ENCODE measurements at regions not wholly inside any gene's neighbourhood (a gene's known extent, or its start where the extent isn't known, plus 50 kb on each side); places are given as distances from the start of the nearest gene placed in this dataset.

- intact Hi-C loops (cut with micrococcal nuclease; ENCODE audit: unreplicated experiment): no loop called here
- Histone ChIP-seq H3K9me3 (peaks cover 5% of the 10 kb centered on the region; the same call in 1 of the 2 replicates), H3K4me3 (ENCODE audit: low read depth, low read length) (no peak overlapping the region), H3K27me3 (replicated peaks; ENCODE audit: control insufficient read depth, insufficient read depth, low read length) (no peaks in the 10 kb centered on the region), H3K4me1 (no peaks in the 10 kb centered on the region), H3K36me3 (ENCODE audit: control insufficient read depth, insufficient read depth, low read length) (no peaks in the 10 kb centered on the region)
- no peaks in the 10 kb centered on the region for H3K4me1 Mint-ChIP-seq (ENCODE audit: low read depth, unreplicated experiment)
- no peak for DNase-seq
- CTCF ChIA-PET: no interaction called here
- POLR2A ChIA-PET: no interaction called here
- no peak overlapping the region for H3K4me3 Mint-ChIP-seq (ENCODE audit: unreplicated experiment)
- BruUV-seq (replicated peaks): no TSS peak
- TF ChIP-seq CTCF (IDR thresholded peaks at IDR 0.05; ENCODE audit: insufficient read depth in 1 of 2, low read depth in 1 of 2, low read length in 1 of 2, severe bottlenecking in 1 of 2, unreplicated experiment in 1 of 2): no peak
- H3K27ac Mint-ChIP-seq (ENCODE audit: unreplicated experiment): no peak overlapping the region
- H3K27me3 Mint-ChIP-seq (ENCODE audit: insufficient read depth, unreplicated experiment): peaks cover 2% of the 10 kb centered on the region
- peaks cover 8% of the 10 kb centered on the region for H3K9me3 Mint-ChIP-seq (ENCODE audit: unreplicated experiment)
- no peaks in the 10 kb centered on the region for H3K36me3 Mint-ChIP-seq (ENCODE audit: insufficient read depth, unreplicated experiment)
Observed at GRCh38 chr20:55704458-55704857, 300.9 kb downstream of the CBLN4 start.

- Mint-ChIP-seq H3K9me3 (ENCODE audit: unreplicated experiment) (no peaks in the 10 kb centered on the region), H3K27ac (ENCODE audit: unreplicated experiment) (no peak overlapping the region), H3K36me3 (ENCODE audit: insufficient read depth, unreplicated experiment) (no peaks in the 10 kb centered on the region), H3K4me1 (ENCODE audit: low read depth, unreplicated experiment) (no peaks in the 10 kb centered on the region), H3K4me3 (ENCODE audit: unreplicated experiment) (no peak overlapping the region), H3K27me3 (ENCODE audit: insufficient read depth, unreplicated experiment) (no peaks in the 10 kb centered on the region)
- TF ChIP-seq CTCF (IDR thresholded peaks at IDR 0.05; ENCODE audit: insufficient read depth in 1 of 2, low read depth in 1 of 2, low read length in 1 of 2, severe bottlenecking in 1 of 2, unreplicated experiment in 1 of 2): no peak
- H3K27me3 ChIP-seq (replicated peaks; ENCODE audit: control insufficient read depth, insufficient read depth, low read length): no peaks in the 10 kb centered on the region
- H3K4me1 ChIP-seq: no peaks in the 10 kb centered on the region
- no peak overlapping the region for H3K4me3 ChIP-seq (ENCODE audit: low read depth, low read length)
- BruUV-seq (replicated peaks): no TSS peak
- no peaks in the 10 kb centered on the region for H3K36me3 ChIP-seq (ENCODE audit: control insufficient read depth, insufficient read depth, low read length)
- no peak for DNase-seq
- ChIA-PET CTCF (no interaction called here), POLR2A (no interaction called here)
- no peaks in the 10 kb centered on the region for H3K9me3 ChIP-seq
- intact Hi-C loops (cut with micrococcal nuclease; ENCODE audit: unreplicated experiment): no loop called here
Observed at GRCh38 chr20:55701467-55701866, 303.9 kb downstream of the CBLN4 start.

GRCh38 chr20:55696520-55696919 lies 308.8 kb downstream of the CBLN4 start:
- Mint-ChIP-seq H3K27ac (ENCODE audit: unreplicated experiment) (no peak overlapping the region), H3K36me3 (ENCODE audit: insufficient read depth, unreplicated experiment) (no peaks in the 10 kb centered on the region), H3K9me3 (ENCODE audit: unreplicated experiment) (no peaks in the 10 kb centered on the region), H3K4me1 (ENCODE audit: low read depth, unreplicated experiment) (peaks cover 6% of the 10 kb centered on the region), H3K4me3 (ENCODE audit: unreplicated experiment) (no peak overlapping the region), H3K27me3 (ENCODE audit: insufficient read depth, unreplicated experiment) (no peaks in the 10 kb centered on the region)
- Histone ChIP-seq H3K36me3 (ENCODE audit: control insufficient read depth, insufficient read depth, low read length) (no peaks in the 10 kb centered on the region), H3K4me1 (no peaks in the 10 kb centered on the region), H3K9me3 (no peaks in the 10 kb centered on the region), H3K27me3 (replicated peaks; ENCODE audit: control insufficient read depth, insufficient read depth, low read length) (no peaks in the 10 kb centered on the region), H3K4me3 (ENCODE audit: low read depth, low read length) (no peak overlapping the region)
- CTCF ChIA-PET: no interaction called here
- no peak for DNase-seq
- TF ChIP-seq CTCF (IDR thresholded peaks at IDR 0.05; ENCODE audit: insufficient read depth in 1 of 2, low read depth in 1 of 2, low read length in 1 of 2, severe bottlenecking in 1 of 2, unreplicated experiment in 1 of 2): no peak
- POLR2A ChIA-PET: no interaction called here
- no TSS peak for BruUV-seq (replicated peaks)
- intact Hi-C loops (cut with micrococcal nuclease; ENCODE audit: unreplicated experiment): no loop called here

Data from Caco-2 (cell line).